OCI-LY1 (cell line): ENCODE measurements at regions not wholly inside any gene's neighbourhood (a gene's known extent, or its start where the extent isn't known, plus 50 kb on each side); places are given as distances from the start of the nearest gene placed in this dataset.

ENCODE experiments used
- H2AFZ ChIP-seq: fragments of 200-600 bp; sonication (generic), shearing (Covaris generic); 2 replicates; pipeline ENCODE4 v1.6.0; 2014; ENCODE audit warnings: antibody characterized with exemption, mild to moderate bottlenecking, low read length
- H3F3A ChIP-seq: fragments of 200-600 bp; sonication (generic), shearing (Covaris generic); 2 replicates; pipeline ENCODE4 v1.6.0; 2014; ENCODE audit warnings: mild to moderate bottlenecking, antibody characterized with exemption, low read length, moderate library complexity; ENCODE audit not compliant: insufficient read depth
- H3K27ac ChIP-seq: fragments of 200-600 bp; sonication (generic); 2 replicates; pipeline ENCODE4 v1.5.1; 2014; ENCODE audit warnings: low read length, mixed run types, mild to moderate bottlenecking, low read depth; ENCODE audit not compliant: poor library complexity, severe bottlenecking
- H3K27me3 ChIP-seq: fragments of 200-600 bp; sonication (generic); 2 replicates; pipeline ENCODE4 v1.6.0; 2014; ENCODE audit warnings: antibody characterized with exemption, mild to moderate bottlenecking, low read length, moderate library complexity; ENCODE audit not compliant: insufficient read depth
- H3K36me3 ChIP-seq: fragments of 200-600 bp; sonication (generic); 2 replicates; pipeline ENCODE4 v1.6.1; 2014; ENCODE audit warnings: mild to moderate bottlenecking, antibody characterized with exemption, low read length, moderate library complexity, mixed read lengths; ENCODE audit not compliant: insufficient read depth
- H3K4me1 ChIP-seq: fragments of 200-600 bp; sonication (generic); 2 replicates; pipeline ENCODE4 v1.5.1; 2014; ENCODE audit warnings: mild to moderate bottlenecking, low read length, moderate library complexity; ENCODE audit not compliant: insufficient read depth, severe bottlenecking
- H3K4me2 ChIP-seq: fragments of 200-600 bp; sonication (generic), shearing (Covaris generic); 2 replicates; pipeline ENCODE4 v1.6.1; 2014; ENCODE audit warnings: low read length
- H3K4me3 ChIP-seq: fragments of 200-600 bp; sonication (generic); 2 replicates; pipeline ENCODE4 v1.5.1; 2014; ENCODE audit warnings: low read length, low read depth, mild to moderate bottlenecking, mixed read lengths; ENCODE audit not compliant: poor library complexity, severe bottlenecking
- H3K79me2 ChIP-seq: fragments of 200-600 bp; shearing (Covaris generic); 2 replicates; pipeline ENCODE4 v1.6.1; 2016; ENCODE audit warnings: mixed run types, low read length, mixed read lengths; ENCODE audit not compliant: insufficient read depth
- H3K9ac ChIP-seq: fragments of 200-600 bp; sonication (generic), shearing (Covaris generic); 2 replicates; pipeline ENCODE4 v1.6.1; 2014; ENCODE audit warnings: mild to moderate bottlenecking, low read length, mixed read lengths
- H3K9me2 ChIP-seq: fragments of 200-600 bp; sonication (generic), shearing (Covaris generic); 2 replicates; pipeline ENCODE4 v1.6.1; 2014; ENCODE audit warnings: low read depth, mild to moderate bottlenecking, low read length, mixed read lengths
- H3K9me3 ChIP-seq: fragments of 200-600 bp; shearing (Covaris generic); 2 replicates; pipeline ENCODE4 v1.6.1; 2014; ENCODE audit warnings: low read length, mixed read lengths
- H4K20me1 ChIP-seq: fragments of 200-600 bp; sonication (generic), shearing (Covaris generic); 2 replicates; pipeline ENCODE4 v1.6.0; 2016; ENCODE audit warnings: mild to moderate bottlenecking, low read length; ENCODE audit not compliant: insufficient read depth
- CTCF ChIP-seq: fragments of 200-600 bp; sonication (generic), shearing (Covaris generic); IDR thresholded peaks from 2 replicates; pipeline ENCODE4 v1.5.1; 2017; ENCODE audit warnings: mild to moderate bottlenecking, antibody characterized with exemption, low read length, moderate library complexity, mixed read lengths
- EZH2 ChIP-seq: fragments of 200-600 bp; sonication (generic), shearing (Covaris generic); IDR thresholded peaks from 2 replicates; pipeline ENCODE4 v1.8.0; 2017; ENCODE audit warnings: borderline replicate concordance, mixed run types, mild to moderate bottlenecking, antibody characterized with exemption, low read length, moderate library complexity, mixed read lengths

- Histone ChIP-seq H3K27me3 (no peaks in the 10 kb centered on the region), H3K4me1 (no peaks in the 10 kb centered on the region), H3K9ac (no peak overlapping the region), H3F3A (no peaks in the 10 kb centered on the region), H3K9me3 (no peaks in the 10 kb centered on the region), H3K36me3 (no peaks in the 10 kb centered on the region), H3K9me2 (no peaks in the 10 kb centered on the region), H2AFZ (no peak overlapping the region), H3K79me2 (no peaks in the 10 kb centered on the region), H4K20me1 (no peaks in the 10 kb centered on the region), H3K27ac (no peak overlapping the region), H3K4me3 (no peak overlapping the region), H3K4me2 (no peak overlapping the region)
- TF ChIP-seq EZH2 (no peak), CTCF (no peak)
These were observed 403.6 kb upstream of the CHRM3 start for GRCh38 chr1:238982736-238983135.

GRCh38 chr1:238981317-238981933 is 404.9 kb upstream of the CHRM3 start:
- Histone ChIP-seq H3K27ac (no peak overlapping the region), H3K27me3 (no peaks in the 10 kb centered on the region), H3K4me3 (no peak overlapping the region), H3F3A (no peaks in the 10 kb centered on the region), H3K79me2 (no peaks in the 10 kb centered on the region), H2AFZ (no peak overlapping the region), H3K9me2 (no peaks in the 10 kb centered on the region), H4K20me1 (no peaks in the 10 kb centered on the region), H3K9ac (no peak overlapping the region), H3K4me1 (no peaks in the 10 kb centered on the region), H3K9me3 (no peaks in the 10 kb centered on the region), H3K4me2 (no peak overlapping the region), H3K36me3 (no peaks in the 10 kb centered on the region)
- TF ChIP-seq CTCF (no peak), EZH2 (no peak)

GRCh38 chr1:238980053-238980452 is 406.3 kb upstream of the CHRM3 start:
- TF ChIP-seq EZH2, result no peak
- TF ChIP-seq CTCF, result no peak
- H3K4me3 ChIP-seq, result no peak overlapping the region
- H3K9me2 ChIP-seq, result no peaks in the 10 kb centered on the region
- H3K9ac ChIP-seq, result no peak overlapping the region
- no peaks in the 10 kb centered on the region for H3K9me3 ChIP-seq
- H3K27me3 ChIP-seq, result no peaks in the 10 kb centered on the region
- H3F3A ChIP-seq, result no peaks in the 10 kb centered on the region
- H3K4me1 ChIP-seq, result no peaks in the 10 kb centered on the region
- no peaks in the 10 kb centered on the region for H3K36me3 ChIP-seq
- H3K79me2 ChIP-seq, result no peaks in the 10 kb centered on the region
- H3K4me2 ChIP-seq, result no peak overlapping the region
- H4K20me1 ChIP-seq, result no peaks in the 10 kb centered on the region
- H3K27ac ChIP-seq, result no peak overlapping the region
- H2AFZ ChIP-seq, result no peak overlapping the region
